NCI-H1105 treated with DMSO at 0.1 percent for 48 hours (cell line): ENCODE measurements at regions not wholly inside any gene's neighbourhood (a gene's known extent, or its start where the extent isn't known, plus 50 kb on each side); places are given as distances from the start of the nearest gene placed in this dataset.
"Not testable (repeated sequence)": the region's sequence is repeated elsewhere in the genome, so short reads cannot be mapped to it uniquely, and the experiment has no call there.

Experiments
- DNase-seq: peaks from one replicate; lab custom pipeline; 2025; lab: John Stamatoyannopoulos, UW

DNA sequence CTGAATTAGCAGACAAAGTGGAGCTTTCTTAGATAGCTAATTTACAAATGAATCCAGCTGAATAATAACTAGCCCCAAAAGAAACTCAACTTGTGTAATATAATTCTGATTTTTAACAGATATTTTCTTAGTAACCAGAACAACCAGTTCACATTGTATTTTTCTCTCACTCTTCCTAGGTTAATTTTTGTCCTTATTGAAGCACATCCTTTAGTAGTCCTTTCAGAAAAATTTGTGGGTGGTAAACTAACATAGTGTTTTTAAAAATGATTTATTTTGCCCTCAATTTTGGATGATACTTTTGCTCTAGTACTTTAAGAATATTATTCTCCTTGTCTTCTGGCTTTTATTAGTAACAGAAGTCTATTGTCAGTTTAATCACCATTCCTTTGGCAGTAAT lies 190.6 kb upstream of the SLC39A10 start:
- DNase-seq = no peak

DNA sequence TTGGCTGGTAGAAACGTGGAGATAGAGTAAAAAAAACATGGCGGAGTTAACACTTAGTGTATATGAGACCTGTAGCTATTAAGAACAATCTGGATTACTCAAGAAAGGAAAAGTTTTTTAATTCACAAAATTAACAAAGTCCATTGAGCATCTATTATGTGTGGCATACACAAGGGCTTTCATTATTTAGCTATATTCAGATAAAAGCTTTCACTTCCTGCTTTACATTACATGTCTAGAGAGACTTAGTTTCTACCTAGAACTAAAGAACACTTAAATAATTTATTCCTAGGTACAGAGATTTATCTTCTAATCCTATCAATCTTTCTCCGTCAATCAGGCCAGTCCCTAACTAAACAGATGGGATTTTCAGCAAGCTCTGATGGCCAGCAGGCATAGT lies 196.0 kb upstream of the SLC39A10 start:
- no peak for DNase-seq

DNA sequence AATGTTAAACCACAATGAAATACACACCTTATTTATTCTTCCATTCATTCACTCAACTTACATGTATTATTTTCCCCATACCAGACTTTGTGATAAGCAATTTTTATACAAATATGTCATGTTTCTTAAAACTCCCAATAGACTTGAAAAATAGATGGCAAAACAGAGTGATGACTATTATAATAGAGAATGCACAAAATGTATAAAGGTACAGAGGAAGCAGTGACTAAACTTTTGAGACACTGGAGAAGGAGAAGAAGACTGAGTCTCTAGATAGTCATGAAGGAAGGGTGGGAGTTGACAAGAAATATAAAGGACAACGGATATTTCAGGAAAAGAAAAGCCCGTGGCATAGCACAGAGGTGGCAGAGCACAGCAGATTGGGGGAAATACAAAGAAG lies 198.1 kb upstream of the SLC39A10 start:
- no peak for DNase-seq

DNA sequence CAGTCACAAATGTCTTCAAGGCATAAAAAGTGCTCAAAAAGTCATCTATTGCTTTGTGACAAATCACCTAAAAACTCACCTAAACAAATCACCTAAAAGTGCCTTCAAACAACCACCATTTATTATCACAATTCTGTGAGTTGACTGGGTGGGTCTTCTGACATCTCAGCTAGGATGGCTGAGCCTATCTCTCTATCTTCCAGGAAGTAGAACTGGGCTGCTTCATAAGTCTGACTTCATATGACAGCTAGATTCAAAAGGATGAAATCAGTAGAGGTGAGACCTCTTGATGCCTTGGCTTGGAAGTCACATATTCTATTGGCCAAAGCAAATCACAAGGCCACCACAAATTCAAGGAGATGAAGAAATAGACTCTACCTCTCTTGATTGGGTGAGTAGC lies 199.2 kb upstream of the SLC39A10 start:
- no peak for DNase-seq

DNA sequence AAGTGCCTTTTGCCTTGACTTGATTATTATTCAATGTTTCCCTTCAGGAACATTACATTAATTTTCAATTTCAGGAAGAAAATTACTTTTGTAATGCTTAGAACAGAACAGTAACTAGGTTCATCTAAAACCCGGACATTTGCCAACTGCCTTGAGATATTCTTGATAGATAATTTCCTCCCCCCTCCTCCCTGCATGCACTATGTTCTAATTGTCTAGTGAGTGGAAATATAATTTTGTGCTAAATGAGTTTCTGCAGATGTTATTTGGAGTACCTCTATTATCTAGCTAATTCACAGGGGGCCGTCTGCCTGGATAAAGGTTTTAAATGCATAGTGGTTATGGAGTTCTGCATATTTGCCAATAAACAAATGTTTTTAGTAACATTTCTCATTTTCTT lies 200.3 kb upstream of the SLC39A10 start:
- DNase-seq = peak; percentile 82

DNA sequence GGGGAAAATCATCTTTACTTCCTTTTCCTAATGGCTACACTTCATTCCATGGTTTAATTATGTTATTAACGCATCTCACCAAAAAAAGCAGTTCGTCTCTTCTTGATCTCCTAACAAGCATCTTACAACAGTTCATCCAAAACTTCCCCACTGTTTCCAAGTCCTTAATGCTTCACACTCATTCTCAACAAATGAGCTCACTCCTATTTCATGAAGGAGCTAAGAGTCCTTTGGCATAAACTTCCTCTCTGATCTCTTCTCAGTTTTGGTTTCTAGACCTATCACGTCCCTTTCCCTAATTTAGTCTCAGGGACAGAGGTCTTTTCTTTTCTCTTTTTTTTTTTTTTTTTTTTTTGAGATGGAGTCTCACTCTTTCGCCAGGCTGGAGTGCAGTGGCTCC lies 205.9 kb upstream of the SLC39A10 start:
- no peak for DNase-seq

DNA sequence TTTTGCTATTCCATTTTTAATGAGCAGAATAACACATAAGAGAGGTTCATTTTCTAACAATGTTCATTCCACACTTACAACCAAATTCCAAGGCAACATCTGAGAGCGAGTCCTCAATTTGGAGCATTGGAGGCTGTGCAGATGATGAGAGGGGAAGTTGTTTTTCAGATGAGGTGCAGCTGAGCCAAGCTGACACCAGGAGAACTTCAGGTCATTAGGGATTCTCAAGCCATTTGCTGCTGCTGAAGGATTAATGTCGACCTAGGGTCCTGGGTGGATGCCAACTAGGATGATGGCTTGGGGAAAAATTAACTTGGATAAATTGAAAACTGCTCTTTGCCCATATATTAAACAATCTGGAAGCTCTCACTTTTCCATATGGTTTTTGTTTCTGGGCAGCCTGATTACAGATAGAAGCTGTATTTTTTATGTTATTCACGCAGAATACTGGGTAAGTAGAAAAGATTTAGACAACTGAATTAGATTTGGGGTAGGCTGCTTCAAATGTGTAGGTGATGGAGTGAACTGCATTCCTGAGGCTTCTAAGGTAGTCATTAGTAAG lies 206.4 kb upstream of the SLC39A10 start:
- peak; percentile 12 for DNase-seq

DNA sequence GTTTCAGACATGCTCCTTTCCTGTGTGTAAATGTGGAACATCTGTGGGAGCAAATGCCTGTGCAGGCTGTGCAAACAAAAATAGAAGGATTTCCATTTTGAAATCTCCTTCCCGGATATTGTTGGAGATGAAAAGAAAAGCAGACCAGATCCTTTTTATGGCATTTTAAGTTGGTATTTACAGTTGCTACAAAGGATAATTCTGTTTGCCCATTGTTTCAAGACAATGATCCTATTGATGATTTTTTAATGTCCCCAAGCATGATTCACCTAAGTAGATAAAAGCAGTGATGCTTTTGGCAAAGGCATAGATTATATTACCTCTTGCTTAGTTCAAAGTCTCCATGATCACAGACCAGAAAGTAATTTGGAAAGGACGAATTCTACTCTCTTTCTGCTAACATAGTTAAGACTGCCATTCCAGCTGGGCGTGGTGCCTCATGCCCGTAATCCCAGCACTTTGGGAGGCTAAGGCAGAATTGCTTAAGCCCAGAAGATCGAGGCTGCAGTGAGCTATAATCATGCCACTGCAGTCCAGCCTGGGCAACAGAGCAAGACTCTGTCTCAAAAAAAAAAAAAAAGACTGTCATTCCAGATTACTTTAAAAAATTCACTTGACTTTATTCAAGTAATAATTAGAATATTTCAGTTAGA lies 209.6 kb upstream of the SLC39A10 start:
- no peak for DNase-seq

DNA sequence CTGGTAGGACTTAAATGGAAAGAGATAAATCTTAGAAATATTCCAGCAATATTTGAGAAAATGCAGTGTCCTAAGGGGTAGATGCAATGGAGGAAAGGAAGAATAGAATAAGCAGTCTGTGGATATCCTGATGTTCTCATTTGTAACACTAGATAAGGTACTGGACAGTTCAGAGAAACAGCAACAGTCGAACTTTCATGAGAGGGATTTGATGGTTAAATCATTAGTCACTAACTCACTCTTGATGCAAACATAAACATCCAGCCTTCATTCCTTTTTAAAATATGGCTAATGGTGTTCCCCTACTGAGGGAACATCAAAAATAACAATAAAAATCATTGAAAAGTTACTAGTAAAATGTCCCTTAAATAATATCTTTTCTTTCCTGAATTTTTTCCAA lies 211.4 kb upstream of the SLC39A10 start:
- DNase-seq = no peak

DNA sequence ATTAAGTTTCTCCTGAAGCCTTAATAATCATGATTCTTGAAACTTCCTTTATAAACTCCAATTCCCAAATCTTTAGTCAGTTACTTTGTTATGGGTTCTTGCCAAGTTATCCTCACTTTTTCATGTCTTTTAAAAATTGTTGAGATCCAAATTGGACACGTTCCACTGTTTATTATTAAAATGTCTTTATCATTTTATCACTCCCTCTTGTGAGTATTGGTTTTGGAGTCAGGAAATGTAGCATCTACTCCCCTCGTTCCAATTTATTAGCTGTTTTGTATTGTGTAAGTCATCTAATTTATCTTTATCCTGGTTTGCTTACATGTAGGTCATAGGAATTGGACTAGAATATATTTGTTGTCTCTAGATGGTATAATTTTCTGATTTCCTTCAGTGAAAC lies 213.1 kb upstream of the SLC39A10 start:
- DNase-seq = no peak

DNA sequence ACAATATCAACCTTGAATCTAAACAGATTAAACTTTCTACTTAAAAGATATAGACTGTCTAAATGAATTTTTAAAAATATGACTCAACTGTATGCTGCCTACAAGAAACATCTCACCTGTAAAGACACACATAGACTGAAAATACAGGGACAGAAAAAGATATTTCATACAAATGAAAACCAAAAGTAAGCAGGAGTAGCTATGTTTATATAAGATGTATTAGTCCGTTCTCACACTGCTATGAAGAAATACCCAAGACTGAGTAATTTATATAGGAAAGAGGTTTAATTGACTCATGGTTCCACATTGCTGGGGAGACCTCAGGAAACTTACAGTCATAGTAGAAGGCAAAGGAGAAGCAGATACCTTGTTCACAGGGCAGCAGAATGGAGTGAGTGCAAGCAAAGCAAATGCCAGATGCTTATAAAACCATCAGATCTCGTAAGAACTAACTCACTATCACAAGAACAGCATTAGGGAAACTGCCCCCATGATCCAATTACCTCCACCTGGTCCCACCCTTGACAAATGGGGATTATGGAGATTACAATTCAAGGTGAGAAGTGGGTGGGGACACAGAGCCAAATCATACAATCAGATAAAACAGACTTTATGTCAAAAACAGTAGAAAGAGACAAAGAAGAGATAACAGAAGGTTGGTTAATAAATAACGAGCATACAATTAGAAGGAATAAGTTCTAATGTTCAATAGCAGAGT lies 214.4 kb upstream of the SLC39A10 start:
- no peak for DNase-seq

DNA sequence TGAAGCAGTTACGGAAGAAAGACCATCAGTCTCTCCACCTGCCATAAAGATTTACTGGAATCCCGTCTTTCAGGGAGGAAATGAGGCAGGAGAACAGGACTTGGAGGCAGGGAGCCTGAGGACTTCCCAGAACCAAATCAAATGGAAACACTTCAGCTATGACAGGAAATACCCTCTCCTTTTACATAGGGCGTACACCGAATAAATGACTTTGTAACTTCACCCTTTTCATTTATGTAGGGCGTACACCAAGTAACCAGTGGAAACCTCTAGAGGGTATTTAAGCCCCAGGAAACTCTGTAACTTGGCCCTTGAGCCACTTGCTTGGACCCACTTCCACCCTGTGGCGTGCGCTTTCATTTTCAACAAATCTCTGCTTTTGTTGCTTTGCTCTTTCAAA lies 218.3 kb upstream of the SLC39A10 start:
- DNase-seq = no peak

DNA sequence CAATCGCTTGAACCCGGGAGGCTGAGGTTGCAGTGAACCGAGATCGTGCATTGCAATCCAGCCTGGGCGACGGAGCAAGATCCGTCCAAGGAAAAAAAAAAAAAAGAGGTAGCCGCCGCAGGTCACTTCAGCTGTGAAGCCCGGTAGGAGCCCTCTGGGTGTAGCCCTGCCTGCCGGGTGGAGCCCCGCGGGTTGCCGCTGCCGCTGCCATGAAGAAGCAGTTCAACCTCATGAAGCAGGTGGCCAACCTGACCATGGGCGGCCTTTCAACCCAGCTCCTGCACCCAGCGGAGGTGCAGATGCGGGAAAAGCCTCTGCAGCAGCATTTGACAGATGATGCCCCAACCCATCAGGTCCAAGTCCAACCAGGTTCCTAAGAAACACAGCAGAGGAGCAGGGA lies 219.5 kb upstream of the SLC39A10 start:
- DNase-seq = no peak

DNA sequence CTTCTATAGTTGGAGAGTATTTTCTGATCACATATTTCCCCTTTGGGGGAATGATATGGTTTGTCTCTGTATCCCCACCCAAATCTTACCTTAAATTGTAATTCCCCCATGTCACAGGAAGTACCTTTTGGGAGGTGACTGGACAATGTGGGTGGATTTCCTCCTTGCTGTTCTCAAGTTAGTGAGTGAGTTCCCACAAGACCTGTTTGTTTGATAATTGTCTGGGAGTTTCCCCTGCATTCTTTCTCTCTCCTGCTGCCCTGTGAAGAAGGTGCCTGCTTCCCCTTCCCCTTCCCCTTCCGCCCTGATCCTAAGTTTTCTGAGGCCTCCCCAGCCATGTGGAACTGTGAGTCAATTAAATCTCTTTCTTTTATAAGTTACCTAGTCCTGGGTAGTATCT lies 222.7 kb upstream of the SLC39A10 start:
- no peak for DNase-seq

DNA sequence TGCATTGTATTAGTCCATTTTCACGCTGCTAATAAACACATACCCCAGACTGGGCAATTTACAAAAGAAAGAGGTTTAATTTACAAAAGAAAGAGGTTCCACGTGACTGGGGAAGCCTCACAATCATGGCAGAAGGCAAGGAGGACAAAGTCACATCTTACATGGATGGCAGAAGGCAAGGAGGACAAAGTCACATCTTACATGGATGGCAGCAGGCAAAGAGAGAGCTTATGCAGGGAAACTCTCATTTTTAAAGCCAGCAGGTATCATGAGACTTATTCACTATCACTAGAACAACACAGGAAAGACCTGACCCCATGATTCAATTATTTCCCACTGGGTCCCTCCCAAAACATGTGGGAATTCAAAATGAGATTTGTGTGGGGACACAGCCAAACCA lies 223.3 kb upstream of the SLC39A10 start:
- not testable (repeated sequence) for DNase-seq

DNA sequence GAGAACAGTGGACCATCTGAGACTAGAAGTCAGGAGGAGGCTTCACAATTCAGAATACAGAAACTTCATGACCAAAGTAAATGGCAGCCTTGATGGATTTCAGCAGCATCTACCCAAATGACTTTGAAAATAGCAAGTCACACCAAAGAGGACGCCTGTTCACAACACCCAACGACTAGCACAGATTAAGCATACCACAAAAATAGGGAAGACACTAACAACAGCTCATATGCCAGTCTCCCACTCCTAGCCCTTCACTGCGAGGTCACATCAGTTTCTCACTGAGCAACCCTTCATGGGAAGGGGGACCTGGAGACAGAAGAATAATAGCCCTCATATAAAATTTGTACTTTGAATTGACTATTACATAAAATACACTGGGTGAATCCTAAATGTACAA lies 228.4 kb upstream of the SLC39A10 start:
- no peak for DNase-seq

DNA sequence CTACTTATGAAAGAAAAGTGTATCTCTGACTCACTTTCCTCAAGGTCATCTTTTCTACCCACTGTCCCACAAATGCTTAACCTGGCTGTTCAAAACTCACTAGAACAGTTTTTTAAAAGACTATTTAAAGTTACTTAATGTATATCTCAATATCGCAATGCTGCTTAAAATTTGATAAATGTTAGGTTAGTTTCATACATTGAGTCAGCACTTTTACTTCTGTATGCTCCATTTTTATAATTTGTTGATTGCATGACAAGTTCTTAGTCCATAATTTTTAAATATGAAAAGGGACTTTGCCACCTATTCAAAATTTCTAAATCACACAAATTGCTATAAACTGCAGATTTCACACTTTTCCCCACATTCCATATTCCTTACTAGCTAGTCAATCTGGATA lies 231.7 kb upstream of the SLC39A10 start:
- DNase-seq = no peak

DNA sequence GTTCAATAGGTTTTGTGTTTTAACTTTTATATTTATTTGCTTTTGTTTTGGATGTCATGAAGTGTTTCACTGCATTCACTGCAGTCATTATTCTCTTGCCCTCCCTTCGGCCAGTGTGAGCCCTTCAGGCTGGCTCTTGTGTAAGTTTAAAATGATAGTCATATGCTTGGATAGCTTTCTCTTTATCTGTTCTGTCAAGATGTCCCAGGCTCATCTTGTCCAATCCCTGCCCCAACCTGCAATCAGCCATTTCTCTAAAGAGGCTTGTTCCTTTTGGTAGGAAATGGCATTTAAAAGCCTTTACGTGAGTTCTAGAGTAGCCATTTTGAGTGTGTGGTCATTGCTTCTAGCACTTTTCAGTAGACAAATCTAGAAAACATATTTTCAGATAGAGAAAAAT lies 238.0 kb upstream of the SLC39A10 start:
- no peak for DNase-seq

DNA sequence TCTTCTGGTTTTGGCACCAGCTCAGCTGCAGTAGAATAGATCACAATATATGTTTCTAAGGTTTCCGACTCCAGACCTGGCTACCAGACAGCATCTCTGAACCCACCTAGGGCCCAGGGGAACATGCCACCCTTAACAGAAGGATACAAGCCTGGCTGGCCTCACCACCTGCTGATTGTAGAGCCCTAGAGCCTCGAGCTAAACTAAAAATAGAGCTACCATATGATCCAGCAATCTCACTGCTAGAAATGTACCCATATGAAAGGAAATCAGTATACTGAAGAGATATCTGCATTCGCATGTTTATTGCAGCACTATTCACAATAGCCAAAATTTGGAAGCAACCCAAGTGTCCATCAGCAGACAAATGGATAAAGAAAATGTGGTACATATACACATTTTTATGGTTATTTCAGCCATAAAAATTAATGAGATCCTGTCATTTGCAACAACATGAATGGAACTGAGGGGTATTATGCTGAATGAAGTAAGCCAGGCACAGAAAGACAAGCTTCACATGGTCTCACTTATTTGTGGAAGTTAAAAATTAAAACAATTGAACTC lies 242.4 kb upstream of the SLC39A10 start:
- peak; percentile 85 for DNase-seq

DNA sequence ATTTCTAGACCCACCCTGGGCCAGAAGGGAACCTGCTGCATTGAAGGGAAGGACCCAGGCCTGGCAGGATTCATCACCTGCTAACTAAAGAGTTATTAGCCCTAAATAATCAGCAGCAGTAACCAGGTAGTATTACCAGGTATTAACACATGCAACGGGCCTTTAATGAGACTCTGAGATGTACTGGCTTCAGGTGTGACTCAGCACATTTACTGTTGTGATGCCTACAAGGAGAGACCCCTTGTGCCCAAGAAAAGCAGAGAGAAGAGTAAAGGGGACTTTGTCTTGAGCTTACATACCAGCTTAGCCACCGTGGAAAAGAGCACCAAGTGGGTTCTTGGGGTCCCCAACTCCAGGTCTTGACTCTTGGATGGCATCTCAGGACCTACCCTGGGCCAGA lies 243.1 kb upstream of the SLC39A10 start:
- DNase-seq = no peak

DNA sequence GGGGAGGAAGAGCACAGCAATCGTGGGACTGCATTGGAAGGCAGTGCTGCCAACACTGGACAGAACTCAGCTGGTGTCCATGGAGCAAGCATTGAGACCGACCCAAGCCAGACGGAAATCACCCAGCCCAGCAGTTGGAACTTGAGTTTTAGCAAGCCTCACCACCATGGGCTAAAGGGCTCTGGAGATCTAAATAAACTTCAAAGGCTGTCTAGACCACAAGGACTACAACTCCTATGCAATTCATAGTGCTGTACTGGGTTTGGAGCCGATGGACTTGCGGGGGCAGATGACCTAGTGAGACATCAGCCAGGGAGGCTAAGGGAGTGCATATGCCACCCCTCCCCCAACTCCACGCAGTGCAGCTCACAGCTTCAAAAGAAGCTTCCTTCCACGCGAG lies 243.6 kb upstream of the SLC39A10 start:
- DNase-seq = no peak

DNA sequence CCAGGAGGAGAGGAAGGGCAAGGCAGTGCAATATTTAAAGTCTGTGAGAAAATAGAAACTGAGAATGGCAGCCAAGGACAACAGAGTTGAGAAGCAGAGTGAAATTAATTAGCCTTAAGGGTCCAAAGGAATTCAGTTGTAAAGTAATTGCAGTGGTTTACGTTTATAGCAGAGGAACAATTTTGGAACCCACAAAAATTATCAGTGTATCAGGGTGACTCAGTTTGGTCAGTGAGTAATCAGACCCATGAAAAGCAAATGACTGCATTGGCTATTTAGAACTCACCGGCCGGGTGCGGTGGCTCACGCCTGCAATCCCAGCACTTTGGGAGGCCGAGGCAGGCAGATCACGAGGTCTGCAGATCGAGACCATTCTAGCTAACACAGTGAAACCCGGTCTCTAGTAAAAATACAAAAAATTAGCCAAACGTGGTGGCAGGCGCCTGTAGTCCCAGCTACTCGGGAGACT lies 245.8 kb upstream of the SLC39A10 start:
- DNase-seq = no peak

DNA sequence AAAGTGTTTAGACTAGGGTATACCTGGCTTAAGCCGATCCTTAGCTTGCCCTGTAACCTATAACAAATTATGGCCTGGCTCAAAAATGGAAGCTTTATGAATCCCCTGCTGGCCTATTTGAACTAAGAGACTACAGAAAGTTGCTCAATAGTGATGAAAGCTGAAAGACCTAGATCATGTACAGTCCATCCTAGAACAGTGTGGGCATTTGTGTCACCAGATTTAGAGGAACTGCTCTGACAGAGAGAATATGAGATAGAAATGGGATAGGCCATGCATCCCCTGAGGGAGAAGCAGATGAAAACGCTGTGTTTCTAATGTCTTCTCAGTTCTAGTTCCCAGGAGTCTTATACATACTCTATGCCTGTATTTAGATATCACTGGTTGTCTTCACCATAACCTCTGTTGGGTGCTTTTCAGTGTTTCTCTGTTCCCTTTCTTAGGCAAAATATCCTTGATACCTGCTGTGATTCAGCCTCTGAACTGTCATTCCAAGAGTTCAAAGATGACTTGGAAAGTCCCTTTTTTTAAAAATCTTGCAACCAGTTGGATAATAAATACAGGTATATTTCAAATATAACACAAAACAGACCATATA lies 246.9 kb upstream of the SLC39A10 start:
- DNase-seq = no peak
